ENCODE measurements at regions not wholly inside any gene's neighbourhood (a gene's known extent, or its start where the extent isn't known, plus 50 kb on each side); places are given as distances from the start of the nearest gene placed in this dataset.
"Not testable (repeated sequence)": the region's sequence is repeated elsewhere in the genome, so short reads cannot be mapped to it uniquely, and the experiment has no call there.

DNA sequence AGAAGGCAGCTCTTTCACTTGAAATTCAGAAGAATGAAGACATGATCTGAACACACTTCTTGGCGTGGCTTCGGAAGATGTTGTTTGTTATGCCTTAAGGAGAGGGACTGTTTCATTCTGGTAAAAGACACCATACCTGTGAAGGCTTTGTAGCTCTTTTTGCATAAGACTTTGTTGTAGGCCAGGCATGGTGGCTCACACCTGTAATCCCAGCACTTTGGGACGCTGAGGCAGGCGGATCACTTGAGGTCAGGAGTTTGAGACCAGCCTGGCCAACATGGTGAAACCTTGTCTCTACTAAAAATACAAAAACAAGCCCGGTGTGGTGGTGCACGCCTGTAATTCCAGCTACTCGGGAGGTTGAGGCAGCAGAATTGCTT, 159.3 kb downstream of the ZFP64 start:
- H3K9ac ChIP-seq (ENCODE audit: low read depth, low read length); H3K27me3 ChIP-seq (ENCODE audit: control insufficient read depth, insufficient read depth, low read length); H3K9me3 ChIP-seq (ENCODE audit: control insufficient read depth, insufficient read depth, low read length); H3K36me3 ChIP-seq (ENCODE audit: control insufficient read depth, insufficient read depth, low read length); H3K4me3 ChIP-seq (ENCODE audit: low read depth, low read length): not testable (repeated sequence)
- Histone ChIP-seq H3K27ac (ENCODE audit: low read depth, low read length) (peak overlapping the region; percentile 49), H3K4me1 (ENCODE audit: control insufficient read depth, insufficient read depth, low read length) (peaks cover 13% of the 10 kb centered on the region)

DNA sequence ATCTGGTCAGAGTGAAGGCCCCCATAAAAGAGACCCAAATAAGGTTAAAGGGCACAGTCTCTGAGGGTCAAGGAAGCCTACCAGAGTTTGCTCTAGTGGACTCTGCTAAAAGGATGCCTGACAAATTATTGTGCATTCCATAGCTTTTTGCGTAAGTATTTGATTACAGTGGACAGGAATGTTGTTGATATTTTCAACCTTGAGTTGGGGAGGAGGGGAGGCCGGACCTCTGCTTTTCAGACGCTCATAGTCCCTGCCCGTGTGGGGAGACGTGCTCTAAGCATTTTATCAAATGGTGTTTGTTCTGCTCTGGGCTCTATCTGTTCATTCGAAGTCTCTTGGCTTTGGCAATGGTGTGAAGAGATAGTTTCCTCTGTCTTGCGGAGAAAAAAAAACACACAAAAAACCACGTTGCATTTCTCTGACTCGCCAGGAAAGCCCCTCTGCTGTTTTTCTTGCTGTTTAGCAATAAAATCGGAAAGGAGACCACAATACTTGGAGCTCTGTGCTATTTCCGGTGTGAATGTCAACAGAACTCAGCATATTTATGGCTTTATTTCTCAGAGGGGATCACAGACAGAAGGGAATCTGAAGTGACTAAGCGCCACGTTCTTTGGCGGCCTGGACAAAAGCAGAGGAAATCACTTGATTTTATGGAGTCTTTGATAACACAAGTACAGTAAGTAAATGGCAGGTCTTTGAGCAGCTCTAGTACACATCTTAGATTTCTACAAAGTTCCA, 159.8 kb downstream of the ZFP64 start:
- Histone ChIP-seq H3K27ac (ENCODE audit: low read depth, low read length) (peak overlapping the region; percentile 49), H3K9me3 (ENCODE audit: control insufficient read depth, insufficient read depth, low read length) (no peaks in the 10 kb centered on the region), H3K4me1 (ENCODE audit: control insufficient read depth, insufficient read depth, low read length) (peaks cover 13% of the 10 kb centered on the region), H3K9ac (ENCODE audit: low read depth, low read length) (no peak overlapping the region), H3K36me3 (ENCODE audit: control insufficient read depth, insufficient read depth, low read length) (no peaks in the 10 kb centered on the region), H3K4me3 (ENCODE audit: low read depth, low read length) (no peak overlapping the region), H3K27me3 (ENCODE audit: control insufficient read depth, insufficient read depth, low read length) (no peaks in the 10 kb centered on the region)

DNA sequence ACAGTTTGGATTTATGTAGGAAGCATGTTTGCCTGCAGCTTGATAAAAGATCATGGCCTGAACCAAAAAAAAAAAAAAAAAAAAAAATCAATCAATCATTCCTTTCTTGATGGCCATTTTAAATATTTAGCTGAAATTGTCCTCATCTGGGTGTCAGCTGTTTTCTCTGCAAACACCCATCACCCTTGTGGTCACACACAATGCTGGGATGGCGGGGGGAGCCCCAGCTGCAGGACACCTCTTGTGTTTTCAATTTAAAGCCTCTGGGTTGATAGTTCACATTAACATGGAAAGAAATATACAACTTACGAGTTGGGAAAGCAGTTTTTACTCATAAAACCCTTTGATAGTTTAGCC, 160.4 kb downstream of the ZFP64 start:
- Histone ChIP-seq H3K4me3 (ENCODE audit: low read depth, low read length) (no peak overlapping the region), H3K4me1 (ENCODE audit: control insufficient read depth, insufficient read depth, low read length) (peaks cover 13% of the 10 kb centered on the region), H3K27me3 (ENCODE audit: control insufficient read depth, insufficient read depth, low read length) (no peaks in the 10 kb centered on the region), H3K9ac (ENCODE audit: low read depth, low read length) (no peak overlapping the region), H3K27ac (ENCODE audit: low read depth, low read length) (peak overlapping the region; percentile 49), H3K9me3 (ENCODE audit: control insufficient read depth, insufficient read depth, low read length) (no peaks in the 10 kb centered on the region), H3K36me3 (ENCODE audit: control insufficient read depth, insufficient read depth, low read length) (no peaks in the 10 kb centered on the region)

DNA sequence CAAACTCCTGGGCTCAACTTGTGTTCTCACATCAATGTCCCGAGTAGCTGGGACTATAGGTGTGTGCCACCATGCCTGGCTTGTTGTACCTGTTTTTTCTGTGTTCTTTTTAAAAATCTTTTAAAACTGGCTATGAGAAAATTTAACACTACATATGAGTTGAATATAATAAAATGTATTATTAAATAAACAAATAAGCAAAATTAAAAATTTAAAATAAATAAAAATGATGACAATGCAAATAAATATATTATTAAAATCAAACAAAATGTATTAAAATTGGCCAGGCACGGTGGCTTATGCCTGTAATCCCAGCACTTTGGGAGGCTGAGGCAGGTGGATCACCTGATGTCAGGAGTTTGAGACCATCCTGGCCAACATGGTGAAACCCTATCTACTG, 162.4 kb downstream of the ZFP64 start:
- H3K9me3 ChIP-seq (ENCODE audit: control insufficient read depth, insufficient read depth, low read length); H3K9ac ChIP-seq (ENCODE audit: low read depth, low read length); H3K27me3 ChIP-seq (ENCODE audit: control insufficient read depth, insufficient read depth, low read length); H3K4me3 ChIP-seq (ENCODE audit: low read depth, low read length); H3K27ac ChIP-seq (ENCODE audit: low read depth, low read length); H3K36me3 ChIP-seq (ENCODE audit: control insufficient read depth, insufficient read depth, low read length): not testable (repeated sequence)
- H3K4me1 ChIP-seq (ENCODE audit: control insufficient read depth, insufficient read depth, low read length), result peaks cover 13% of the 10 kb centered on the region

DNA sequence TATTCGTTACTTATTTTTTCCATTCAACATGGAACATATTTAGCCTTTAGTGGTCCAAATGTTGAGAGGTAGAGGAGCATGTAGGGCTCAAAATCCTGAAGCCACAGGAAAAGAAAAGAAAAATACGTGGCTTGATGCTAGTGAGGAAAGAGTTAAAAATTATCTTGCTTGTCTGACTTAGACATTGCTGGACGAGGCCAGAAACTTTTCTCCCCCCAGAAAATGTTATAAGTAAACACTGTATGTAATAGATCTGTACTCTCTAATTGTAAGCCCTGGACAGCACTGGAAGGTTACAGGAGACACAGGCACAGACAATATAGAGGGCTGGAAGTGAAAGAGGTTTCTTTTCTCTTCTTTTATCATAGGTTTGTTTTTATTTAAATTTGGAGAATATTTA, 165.6 kb downstream of the ZFP64 start:
- no peaks in the 10 kb centered on the region for H3K4me1 ChIP-seq (ENCODE audit: control insufficient read depth, insufficient read depth, low read length)
- no peak overlapping the region for H3K4me3 ChIP-seq (ENCODE audit: low read depth, low read length)
- H3K9ac ChIP-seq (ENCODE audit: low read depth, low read length), result no peak overlapping the region
- no peaks in the 10 kb centered on the region for H3K27me3 ChIP-seq (ENCODE audit: control insufficient read depth, insufficient read depth, low read length)
- no peaks in the 10 kb centered on the region for H3K9me3 ChIP-seq (ENCODE audit: control insufficient read depth, insufficient read depth, low read length)
- H3K36me3 ChIP-seq (ENCODE audit: control insufficient read depth, insufficient read depth, low read length), result no peaks in the 10 kb centered on the region
- no peak overlapping the region for H3K27ac ChIP-seq (ENCODE audit: low read depth, low read length)

GRCh38 chr20:52019313-52019712, 172.3 kb downstream of the ZFP64 start:
- no peak overlapping the region for H3K27ac ChIP-seq (ENCODE audit: low read depth, low read length)
- H3K27me3 ChIP-seq (ENCODE audit: control insufficient read depth, insufficient read depth, low read length), result no peaks in the 10 kb centered on the region
- H3K36me3 ChIP-seq (ENCODE audit: control insufficient read depth, insufficient read depth, low read length), result no peaks in the 10 kb centered on the region
- H3K4me3 ChIP-seq (ENCODE audit: low read depth, low read length), result no peak overlapping the region
- no peaks in the 10 kb centered on the region for H3K9me3 ChIP-seq (ENCODE audit: control insufficient read depth, insufficient read depth, low read length)
- H3K4me1 ChIP-seq (ENCODE audit: control insufficient read depth, insufficient read depth, low read length), result peaks cover 4% of the 10 kb centered on the region; the same call in 1 of the 2 replicates
- no peak overlapping the region for H3K9ac ChIP-seq (ENCODE audit: low read depth, low read length)

GRCh38 chr20:52017669-52018317, 173.8 kb downstream of the ZFP64 start:
- H3K9me3 ChIP-seq (ENCODE audit: control insufficient read depth, insufficient read depth, low read length), result no peaks in the 10 kb centered on the region
- H3K36me3 ChIP-seq (ENCODE audit: control insufficient read depth, insufficient read depth, low read length), result no peaks in the 10 kb centered on the region
- H3K4me3 ChIP-seq (ENCODE audit: low read depth, low read length), result no peak overlapping the region
- peaks cover 8% of the 10 kb centered on the region for H3K4me1 ChIP-seq (ENCODE audit: control insufficient read depth, insufficient read depth, low read length)
- H3K27ac ChIP-seq (ENCODE audit: low read depth, low read length), result no peak overlapping the region
- no peak overlapping the region for H3K9ac ChIP-seq (ENCODE audit: low read depth, low read length)
- H3K27me3 ChIP-seq (ENCODE audit: control insufficient read depth, insufficient read depth, low read length), result no peaks in the 10 kb centered on the region

DNA sequence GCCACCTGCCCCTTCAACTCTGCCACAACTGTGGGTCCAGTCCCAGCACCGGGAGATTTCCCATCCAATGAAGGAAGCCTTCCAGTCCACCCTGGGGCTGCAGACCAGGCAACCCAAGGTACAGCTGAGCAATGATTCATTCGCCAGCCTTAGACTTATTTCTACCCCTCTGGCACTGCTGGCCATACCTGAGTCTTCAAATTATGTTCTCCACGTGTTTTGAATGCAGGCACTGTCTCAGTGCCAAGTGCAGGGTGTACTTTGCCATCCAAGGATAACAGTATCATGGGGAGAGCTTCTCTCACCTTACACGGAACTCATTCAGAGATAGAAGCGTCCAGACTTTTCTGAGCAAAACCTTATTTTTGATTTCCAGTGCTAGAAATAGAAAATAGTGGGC, 175.6 kb downstream of the ZFP64 start:
- no peaks in the 10 kb centered on the region for H3K9me3 ChIP-seq (ENCODE audit: control insufficient read depth, insufficient read depth, low read length)

DNA sequence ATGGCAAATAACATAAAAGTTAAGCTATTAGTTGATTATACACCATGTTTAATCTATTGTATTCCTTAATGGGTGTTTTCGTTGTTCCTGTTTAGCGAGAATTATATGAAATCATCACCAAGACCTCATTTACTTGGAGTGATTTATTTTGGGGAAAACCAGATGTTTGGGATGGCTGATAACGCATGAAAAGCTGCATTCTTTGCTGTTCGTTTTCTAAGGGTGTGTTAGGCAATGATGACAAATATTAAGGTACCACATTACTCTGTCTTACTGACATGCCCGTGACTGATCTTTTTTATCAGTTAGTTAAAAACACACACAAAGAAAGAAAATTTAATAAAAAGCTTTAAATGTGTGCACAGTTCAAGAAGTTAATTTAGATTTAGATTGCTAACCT, 176.4 kb downstream of the ZFP64 start:
- peaks cover 7% of the 10 kb centered on the region for H3K4me1 ChIP-seq (ENCODE audit: control insufficient read depth, insufficient read depth, low read length)
- no peak overlapping the region for H3K4me3 ChIP-seq (ENCODE audit: low read depth, low read length)
- H3K9me3 ChIP-seq (ENCODE audit: control insufficient read depth, insufficient read depth, low read length), result no peaks in the 10 kb centered on the region
- no peaks in the 10 kb centered on the region for H3K27me3 ChIP-seq (ENCODE audit: control insufficient read depth, insufficient read depth, low read length)
- no peak overlapping the region for H3K9ac ChIP-seq (ENCODE audit: low read depth, low read length)
- no peak overlapping the region for H3K27ac ChIP-seq (ENCODE audit: low read depth, low read length)
- no peaks in the 10 kb centered on the region for H3K36me3 ChIP-seq (ENCODE audit: control insufficient read depth, insufficient read depth, low read length)

More for the DNA sequence above, 175.6 kb downstream of the ZFP64 start:
- no peaks in the 10 kb centered on the region for H3K27me3 ChIP-seq (ENCODE audit: control insufficient read depth, insufficient read depth, low read length)
- H3K4me3 ChIP-seq (ENCODE audit: low read depth, low read length), result no peak overlapping the region
- no peaks in the 10 kb centered on the region for H3K36me3 ChIP-seq (ENCODE audit: control insufficient read depth, insufficient read depth, low read length)
- H3K4me1 ChIP-seq (ENCODE audit: control insufficient read depth, insufficient read depth, low read length), result peaks cover 8% of the 10 kb centered on the region
- no peak overlapping the region for H3K9ac ChIP-seq (ENCODE audit: low read depth, low read length)
- H3K27ac ChIP-seq (ENCODE audit: low read depth, low read length), result no peak overlapping the region

DNA sequence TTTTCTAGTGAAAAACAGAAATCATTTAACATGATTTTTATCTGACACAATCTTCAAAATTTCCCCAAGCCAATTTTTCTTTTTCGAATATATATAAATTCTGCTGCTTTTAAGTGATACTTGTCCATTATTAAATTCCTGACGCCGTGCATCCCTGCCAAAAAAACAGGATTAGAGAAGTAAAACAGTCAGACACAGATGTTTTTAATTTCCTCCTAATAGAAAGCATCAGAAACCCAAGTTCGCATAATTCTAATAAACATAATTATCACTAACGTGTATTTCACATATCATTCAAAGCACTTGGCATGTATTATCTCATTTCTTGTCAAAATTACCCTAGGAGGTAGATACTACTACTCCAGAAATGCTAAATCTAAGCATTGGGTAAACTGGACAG, 179.5 kb downstream of the ZFP64 start:
- H3K27me3 ChIP-seq (ENCODE audit: control insufficient read depth, insufficient read depth, low read length), result no peaks in the 10 kb centered on the region
- H3K9ac ChIP-seq (ENCODE audit: low read depth, low read length), result no peak overlapping the region

DNA sequence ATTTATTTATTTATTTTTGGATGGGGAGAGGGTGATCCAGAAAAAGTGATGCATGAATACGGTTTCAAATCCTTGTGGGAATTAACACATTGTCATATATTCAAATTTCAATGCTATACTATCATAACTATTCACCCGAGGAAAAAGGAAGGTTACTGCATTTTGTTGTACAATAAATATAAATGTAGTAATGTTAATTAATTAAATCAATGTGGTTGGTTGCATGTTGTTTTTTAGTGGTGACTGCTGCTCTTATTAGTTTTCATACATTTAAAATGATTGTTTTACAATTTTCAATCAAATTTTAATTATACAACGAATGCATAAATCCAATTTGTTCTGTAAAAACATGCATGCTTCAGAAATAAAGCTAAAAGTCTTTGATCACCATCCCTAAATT, 180.5 kb downstream of the ZFP64 start:
- H3K4me3 ChIP-seq (ENCODE audit: low read depth, low read length), result no peak overlapping the region
- H3K27me3 ChIP-seq (ENCODE audit: control insufficient read depth, insufficient read depth, low read length), result no peaks in the 10 kb centered on the region
- no peaks in the 10 kb centered on the region for H3K36me3 ChIP-seq (ENCODE audit: control insufficient read depth, insufficient read depth, low read length)
- no peaks in the 10 kb centered on the region for H3K9me3 ChIP-seq (ENCODE audit: control insufficient read depth, insufficient read depth, low read length)
- H3K9ac ChIP-seq (ENCODE audit: low read depth, low read length), result no peak overlapping the region
- no peak overlapping the region for H3K27ac ChIP-seq (ENCODE audit: low read depth, low read length)
- peaks cover 8% of the 10 kb centered on the region for H3K4me1 ChIP-seq (ENCODE audit: control insufficient read depth, insufficient read depth, low read length)

More for the DNA sequence above, 179.5 kb downstream of the ZFP64 start:
- no peak overlapping the region for H3K27ac ChIP-seq (ENCODE audit: low read depth, low read length)
- H3K36me3 ChIP-seq (ENCODE audit: control insufficient read depth, insufficient read depth, low read length), result no peaks in the 10 kb centered on the region
- H3K4me1 ChIP-seq (ENCODE audit: control insufficient read depth, insufficient read depth, low read length), result peaks cover 8% of the 10 kb centered on the region
- no peak overlapping the region for H3K4me3 ChIP-seq (ENCODE audit: low read depth, low read length)
- H3K9me3 ChIP-seq (ENCODE audit: control insufficient read depth, insufficient read depth, low read length), result no peaks in the 10 kb centered on the region
